Memory B cell (primary cell): ENCODE measurements at regions not wholly inside any gene's neighbourhood (a gene's known extent, or its start where the extent isn't known, plus 50 kb on each side); places are given as distances from the start of the nearest gene placed in this dataset.

Experiments used
- ATAC-seq: fragments of 150-1000 bp; cut with Tn5 transposase; 2 replicates; pipeline ENCODE4 v1.10.0; 2021; ENCODE audit warnings: low read depth, mild to moderate bottlenecking, moderate library complexity
- DNase-seq, 2 donors: peaks; one replicate each; pipeline ENCODE4 v3.0.0; 2022; ENCODE audit warnings: low spot score in 2 of 2
- H3K27ac Mint-ChIP-seq: one replicate; pipeline ENCODE4 v1.8.0; 2022; ENCODE audit warnings: mild to moderate bottlenecking, moderate library complexity, mixed read lengths
- H3K27me3 Mint-ChIP-seq: one replicate; pipeline ENCODE4 v1.8.0; 2022; ENCODE audit warnings: mixed read lengths
- H3K36me3 Mint-ChIP-seq: one replicate; pipeline ENCODE4 v1.8.0; 2022; ENCODE audit warnings: mild to moderate bottlenecking, mixed read lengths
- H3K4me1 Mint-ChIP-seq: one replicate; pipeline ENCODE4 v1.8.0; 2022; ENCODE audit warnings: mixed read lengths
- H3K4me3 Mint-ChIP-seq: one replicate; pipeline ENCODE4 v1.8.0; 2022; ENCODE audit warnings: mild to moderate bottlenecking, moderate library complexity, mixed read lengths
- H3K9me3 Mint-ChIP-seq: one replicate; pipeline ENCODE4 v1.8.0; 2022; ENCODE audit warnings: mixed read lengths

DNA sequence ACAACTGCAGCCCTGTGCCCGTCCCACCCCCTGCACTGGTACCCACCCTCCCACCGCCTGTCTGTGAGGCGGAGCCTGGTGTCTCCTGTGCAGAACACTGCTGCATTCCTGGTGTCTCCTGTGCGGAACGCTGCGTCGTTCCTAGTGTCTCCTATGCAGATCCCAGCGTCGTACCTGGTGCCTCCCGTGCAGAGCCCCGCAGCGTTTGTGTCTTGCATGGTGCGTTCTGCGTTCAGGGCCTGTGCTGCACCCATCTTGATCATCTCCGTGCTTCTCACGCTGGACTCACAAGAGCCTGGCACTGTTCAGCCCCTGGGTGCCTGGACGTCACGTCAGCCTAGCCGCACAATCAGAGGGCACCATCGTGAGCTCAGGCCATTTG is 248.6 kb upstream of the SALL3 start:
- no peak for ATAC-seq
- no peaks in the 10 kb centered on the region for H3K27me3 Mint-ChIP-seq
- no peak for DNase-seq
- H3K36me3 Mint-ChIP-seq: no peaks in the 10 kb centered on the region
- no peak overlapping the region for H3K4me3 Mint-ChIP-seq
- no peak overlapping the region for H3K27ac Mint-ChIP-seq
- no peaks in the 10 kb centered on the region for H3K9me3 Mint-ChIP-seq
- no peaks in the 10 kb centered on the region for H3K4me1 Mint-ChIP-seq

DNA sequence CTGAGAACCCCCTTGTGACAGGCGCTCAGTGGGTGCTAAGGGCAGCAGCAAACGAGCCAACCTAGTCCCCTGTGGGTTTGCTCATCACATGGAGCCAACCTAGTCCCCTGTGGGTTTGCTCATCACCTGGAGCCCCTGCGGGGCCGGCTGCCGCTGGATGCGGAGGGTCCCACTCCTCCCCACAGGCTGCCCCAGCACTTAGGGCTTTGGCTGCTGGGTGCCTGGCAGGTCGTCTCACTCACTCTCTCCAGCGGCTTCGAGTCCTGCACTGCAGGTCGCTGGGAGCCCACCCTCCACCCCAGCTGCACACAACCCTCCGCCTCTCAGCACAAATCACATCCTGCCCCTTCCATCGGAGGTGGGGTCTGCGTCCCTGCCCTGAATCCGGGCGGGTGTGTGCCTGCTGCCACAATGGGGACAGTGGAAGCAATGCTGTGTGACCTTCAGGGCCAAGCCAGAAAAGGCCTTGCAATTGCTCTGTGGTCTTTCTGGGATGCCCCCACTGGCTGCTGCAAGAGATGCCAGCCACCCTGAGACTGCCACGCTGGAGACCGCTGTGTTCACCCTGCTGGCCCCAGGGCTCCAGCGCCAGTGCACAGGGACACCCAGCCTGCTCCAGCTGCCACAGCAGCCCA is 248.1 kb upstream of the SALL3 start:
- H3K4me1 Mint-ChIP-seq: no peaks in the 10 kb centered on the region
- no peak for ATAC-seq
- no peaks in the 10 kb centered on the region for H3K9me3 Mint-ChIP-seq
- H3K36me3 Mint-ChIP-seq: no peaks in the 10 kb centered on the region
- no peak for DNase-seq
- H3K27me3 Mint-ChIP-seq: no peaks in the 10 kb centered on the region
- H3K27ac Mint-ChIP-seq: no peak overlapping the region
- no peak overlapping the region for H3K4me3 Mint-ChIP-seq

GRCh38 chr18:78732273-78733210 is 247.1 kb upstream of the SALL3 start:
- H3K9me3 Mint-ChIP-seq: no peaks in the 10 kb centered on the region
- no peak overlapping the region for H3K4me3 Mint-ChIP-seq
- ATAC-seq (no peak), DNase-seq (no peak)
- no peaks in the 10 kb centered on the region for H3K36me3 Mint-ChIP-seq
- H3K27ac Mint-ChIP-seq: no peak overlapping the region
- no peaks in the 10 kb centered on the region for H3K4me1 Mint-ChIP-seq
- H3K27me3 Mint-ChIP-seq: no peaks in the 10 kb centered on the region

DNA sequence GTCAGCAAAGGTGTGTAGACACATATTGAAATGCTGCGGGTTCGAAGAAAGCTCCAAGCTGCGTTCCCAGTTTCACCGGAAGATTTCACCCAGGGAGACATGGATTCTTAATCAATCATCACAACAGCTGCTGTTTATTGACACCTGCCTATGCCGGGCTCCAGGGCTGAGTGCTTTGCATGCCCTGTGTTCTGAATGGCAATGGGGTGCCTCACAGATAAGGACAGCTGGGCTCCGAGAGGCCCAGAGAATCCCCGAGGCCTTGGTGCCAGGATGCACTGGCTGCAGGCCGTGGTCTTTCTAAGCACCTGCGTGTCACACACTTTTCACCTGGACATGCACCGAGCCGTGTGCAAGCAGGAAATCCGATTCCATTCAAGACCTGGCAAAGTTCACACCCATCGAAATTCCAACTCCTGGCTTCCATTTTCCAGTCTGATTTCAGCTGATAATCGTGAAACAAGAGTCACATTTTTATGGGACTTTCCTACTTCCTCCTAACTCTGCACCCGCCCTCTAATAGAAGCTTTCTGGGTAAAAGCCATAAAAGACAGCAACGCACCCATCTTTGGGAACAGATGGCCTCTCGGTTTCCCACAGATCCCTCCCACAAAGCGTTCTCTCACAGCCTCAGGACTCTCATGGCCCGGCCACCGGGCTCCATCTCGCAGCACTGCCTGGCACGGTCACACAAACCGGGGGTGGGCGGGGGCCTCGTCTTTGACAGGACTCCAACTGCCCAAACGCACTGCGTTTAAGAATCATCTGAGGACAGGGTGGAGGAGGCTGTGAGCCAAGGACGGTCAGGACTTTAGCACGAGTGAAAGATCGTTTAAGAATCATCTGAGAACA is 245.6 kb upstream of the SALL3 start:
- Mint-ChIP-seq H3K27ac (no peak overlapping the region), H3K27me3 (peaks cover 4% of the 10 kb centered on the region), H3K4me3 (no peak overlapping the region), H3K4me1 (no peaks in the 10 kb centered on the region), H3K36me3 (no peaks in the 10 kb centered on the region), H3K9me3 (no peaks in the 10 kb centered on the region)
- DNase-seq (no peak), ATAC-seq (no peak)

DNA sequence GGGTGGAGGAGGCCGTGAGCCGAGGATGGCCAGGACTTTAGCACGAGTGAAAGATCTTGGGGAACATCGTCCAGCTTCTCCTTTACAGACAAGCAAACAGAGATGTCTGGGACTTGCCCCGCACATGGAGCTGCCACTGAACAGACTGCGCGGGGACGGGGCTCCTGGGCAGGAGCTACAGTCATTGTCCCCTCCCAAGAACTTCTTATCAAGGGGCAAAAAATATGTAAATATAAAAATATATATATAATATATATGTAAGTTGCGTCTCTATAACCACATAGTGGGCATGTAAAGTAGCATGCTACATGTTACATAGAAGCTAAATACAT is 245.0 kb upstream of the SALL3 start:
- H3K4me3 Mint-ChIP-seq: no peak overlapping the region
- ATAC-seq: no peak
- H3K9me3 Mint-ChIP-seq: no peaks in the 10 kb centered on the region
- no peaks in the 10 kb centered on the region for H3K4me1 Mint-ChIP-seq
- peaks cover 5% of the 10 kb centered on the region for H3K27me3 Mint-ChIP-seq
- H3K27ac Mint-ChIP-seq: no peak overlapping the region
- no peak for DNase-seq
- no peaks in the 10 kb centered on the region for H3K36me3 Mint-ChIP-seq

GRCh38 chr18:78735131-78736014 is 244.2 kb upstream of the SALL3 start:
- no peak for DNase-seq
- Mint-ChIP-seq H3K4me1 (no peaks in the 10 kb centered on the region), H3K9me3 (no peaks in the 10 kb centered on the region), H3K36me3 (no peaks in the 10 kb centered on the region), H3K27ac (no peak overlapping the region), H3K4me3 (no peak overlapping the region), H3K27me3 (peaks cover 5% of the 10 kb centered on the region)
- ATAC-seq: no peak

DNA sequence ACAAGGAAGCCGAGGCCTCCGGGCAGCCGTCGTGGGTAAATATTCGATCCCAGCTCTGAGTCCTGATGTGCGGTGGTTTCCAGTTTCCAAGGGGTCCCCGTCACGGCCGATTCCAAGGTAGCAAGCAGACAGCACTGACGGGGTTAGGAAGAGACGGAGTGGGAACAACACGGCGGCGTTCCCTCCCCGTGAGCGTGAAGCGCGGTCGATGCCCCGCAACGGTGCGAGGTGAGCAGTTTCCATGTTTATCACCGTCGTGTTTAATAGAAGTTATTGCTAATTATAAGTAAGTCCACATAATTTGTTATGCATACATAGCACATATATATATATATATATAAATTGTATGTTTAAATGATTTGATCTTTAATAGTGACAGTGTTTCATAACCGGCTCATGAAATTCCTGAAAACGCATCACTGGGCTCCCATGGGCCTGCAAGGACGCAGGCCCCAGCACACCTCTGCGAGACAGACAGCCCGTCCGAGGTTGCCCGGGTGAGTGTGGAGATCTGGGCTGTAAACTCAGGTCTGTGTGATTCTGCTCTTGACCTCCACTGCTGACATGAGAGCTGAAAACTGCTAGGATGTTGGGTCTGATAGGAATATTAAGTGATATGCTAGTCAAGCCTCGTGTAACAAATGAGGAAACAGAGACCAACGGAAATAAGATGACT is 243.5 kb upstream of the SALL3 start:
- DNase-seq (no peak), ATAC-seq (no peak)
- no peaks in the 10 kb centered on the region for H3K9me3 Mint-ChIP-seq
- H3K36me3 Mint-ChIP-seq: no peaks in the 10 kb centered on the region
- H3K27me3 Mint-ChIP-seq: peaks cover 5% of the 10 kb centered on the region
- no peak overlapping the region for H3K4me3 Mint-ChIP-seq
- H3K27ac Mint-ChIP-seq: no peak overlapping the region
- H3K4me1 Mint-ChIP-seq: no peaks in the 10 kb centered on the region

DNA sequence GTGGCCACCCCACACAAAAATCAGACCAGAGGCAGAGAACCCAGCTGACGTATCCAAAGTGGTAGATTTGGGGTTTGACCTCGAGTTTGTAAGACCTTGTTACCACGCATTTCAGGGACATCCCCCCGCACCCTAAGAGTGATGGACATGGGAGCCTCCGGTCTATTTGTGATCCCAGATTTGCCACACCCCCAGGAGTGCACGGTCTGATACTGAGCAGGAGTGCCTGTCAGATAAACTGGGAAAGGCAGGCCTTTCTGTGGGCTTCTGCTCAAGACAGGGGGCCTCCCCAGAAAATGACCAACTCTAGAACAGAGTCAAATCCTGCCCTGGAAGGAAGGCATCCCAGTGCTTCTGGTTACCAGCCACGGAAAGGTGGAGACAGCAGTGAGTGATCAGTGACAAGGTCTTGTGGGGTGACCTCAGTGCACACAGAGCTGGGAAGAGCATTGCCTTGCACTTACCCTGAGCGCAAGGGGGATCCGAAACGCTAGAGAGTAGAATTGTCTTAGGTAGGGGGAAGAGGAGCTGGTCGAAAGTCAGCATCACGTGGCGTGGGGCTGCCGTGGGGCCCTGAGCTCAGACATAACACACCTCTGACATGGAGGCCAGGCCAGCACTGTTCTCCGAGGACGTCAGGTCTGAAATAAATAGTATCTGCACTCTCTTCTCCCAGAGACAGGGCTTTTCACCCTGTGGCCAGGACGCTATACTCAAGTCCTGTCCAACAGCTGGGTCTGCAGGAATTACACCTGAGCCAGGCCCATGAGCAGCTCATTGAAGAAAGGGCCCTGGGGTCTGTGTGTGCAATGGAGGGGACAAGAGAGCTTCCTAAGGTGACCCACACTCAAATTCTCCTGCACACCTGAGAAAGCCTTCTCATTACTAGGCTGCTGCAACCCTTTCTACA is 242.4 kb upstream of the SALL3 start:
- H3K27ac Mint-ChIP-seq: no peak overlapping the region
- no peaks in the 10 kb centered on the region for H3K9me3 Mint-ChIP-seq
- DNase-seq (no peak), ATAC-seq (no peak)
- no peaks in the 10 kb centered on the region for H3K4me1 Mint-ChIP-seq
- H3K4me3 Mint-ChIP-seq: no peak overlapping the region
- no peaks in the 10 kb centered on the region for H3K36me3 Mint-ChIP-seq
- peaks cover 7% of the 10 kb centered on the region for H3K27me3 Mint-ChIP-seq

DNA sequence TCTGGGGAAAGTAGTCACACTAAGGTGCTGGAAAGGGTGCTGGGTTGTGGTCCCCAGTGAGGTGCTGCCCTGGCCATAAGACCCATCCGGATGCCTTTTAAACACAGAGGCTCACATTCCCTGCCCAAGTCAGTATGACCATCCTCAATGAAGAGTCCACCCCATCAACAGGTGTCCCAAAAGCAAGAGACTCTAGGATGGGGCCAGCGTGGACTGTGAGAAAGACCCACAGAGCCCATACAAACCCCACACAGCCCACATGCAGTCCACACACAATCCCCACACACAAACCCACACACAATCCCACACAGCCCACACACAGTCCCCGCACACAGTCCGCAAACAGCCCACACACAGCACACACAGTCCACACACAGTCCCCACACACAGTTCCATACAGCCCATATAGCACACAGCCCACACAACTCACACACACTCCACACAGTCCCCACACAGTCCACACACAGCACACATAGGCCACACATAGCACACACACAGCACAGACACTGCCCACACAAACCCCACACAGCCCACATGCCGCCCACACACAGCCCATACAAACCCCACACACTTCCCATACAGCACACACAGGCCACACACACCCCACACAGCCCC is 241.4 kb upstream of the SALL3 start:
- H3K4me1 Mint-ChIP-seq: no peaks in the 10 kb centered on the region
- no peak for ATAC-seq

DNA sequence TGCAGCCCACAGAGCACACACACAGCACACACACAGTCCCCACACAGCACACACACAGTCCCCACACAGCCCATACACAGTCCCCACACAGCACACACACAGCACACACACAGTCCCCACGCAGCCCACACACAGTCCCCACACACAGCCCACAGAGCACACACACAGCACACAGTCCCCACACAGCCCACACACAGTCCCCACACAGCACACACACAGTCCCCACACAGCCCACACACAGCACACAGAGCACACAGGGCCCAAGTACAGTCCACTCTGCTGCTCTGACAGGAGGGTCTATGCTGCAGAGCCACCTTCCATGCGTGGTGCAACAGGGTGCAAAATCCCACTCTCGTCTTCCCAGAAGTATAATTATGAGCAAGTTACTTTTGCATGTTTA is 240.5 kb upstream of the SALL3 start:
- Mint-ChIP-seq H3K4me1 (no peaks in the 10 kb centered on the region), H3K4me3 (no peak overlapping the region), H3K27me3 (peaks cover 7% of the 10 kb centered on the region), H3K9me3 (no peaks in the 10 kb centered on the region), H3K27ac (no peak overlapping the region), H3K36me3 (no peaks in the 10 kb centered on the region)
- no peak for ATAC-seq
- no peak for DNase-seq

More for the DNA sequence above, 241.4 kb upstream of the SALL3 start:
- Mint-ChIP-seq H3K27me3 (peaks cover 7% of the 10 kb centered on the region), H3K27ac (no peak overlapping the region), H3K9me3 (no peaks in the 10 kb centered on the region), H3K36me3 (no peaks in the 10 kb centered on the region), H3K4me3 (no peak overlapping the region)
- no peak for DNase-seq

DNA sequence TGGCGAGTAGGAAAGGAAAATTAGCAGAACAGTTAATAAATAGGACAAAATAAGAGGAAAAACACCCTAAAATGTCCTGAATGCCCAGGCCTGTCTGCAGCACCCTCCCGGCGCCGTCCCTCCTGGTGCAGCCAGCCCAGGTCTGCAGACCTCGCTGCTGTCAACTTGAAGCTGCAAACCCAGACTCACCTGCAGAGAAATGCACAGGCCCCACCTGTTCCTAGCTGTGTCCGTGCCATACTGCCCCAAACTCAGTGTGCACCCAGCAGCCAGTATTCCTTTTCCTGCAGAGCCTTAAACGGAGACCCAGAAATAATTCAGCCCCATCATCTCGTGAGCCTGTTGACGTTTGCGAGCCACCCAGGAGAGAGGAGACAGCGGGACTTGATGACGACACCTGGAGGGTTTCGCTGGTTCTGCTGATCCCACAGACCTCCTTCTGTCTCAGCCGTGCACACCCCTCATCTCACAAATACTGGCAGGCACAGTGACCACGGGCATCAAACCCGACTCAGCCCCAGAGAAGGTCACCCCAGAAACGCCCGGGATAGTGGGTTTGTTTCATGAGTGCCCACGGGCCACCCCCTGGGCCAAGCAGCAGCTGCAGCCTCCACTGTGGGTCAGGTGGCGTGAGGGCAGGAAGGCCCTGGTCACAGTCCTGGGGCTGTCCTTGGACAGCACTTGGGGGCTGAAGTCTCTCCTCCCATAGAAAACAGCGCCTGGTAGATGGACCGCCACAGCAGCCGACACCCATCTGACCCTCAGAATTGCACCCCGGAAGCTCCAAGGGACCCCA is 239.5 kb upstream of the SALL3 start:
- H3K9me3 Mint-ChIP-seq: no peaks in the 10 kb centered on the region
- ATAC-seq: no peak
- H3K27ac Mint-ChIP-seq: no peak overlapping the region
- H3K4me3 Mint-ChIP-seq: no peak overlapping the region
- no peak for DNase-seq
- no peaks in the 10 kb centered on the region for H3K4me1 Mint-ChIP-seq
- peaks cover 7% of the 10 kb centered on the region for H3K27me3 Mint-ChIP-seq
- H3K36me3 Mint-ChIP-seq: no peaks in the 10 kb centered on the region
